HG03565 (cell line): ENCODE measurements at regions not wholly inside any gene's neighbourhood (a gene's known extent, or its start where the extent isn't known, plus 50 kb on each side); places are given as distances from the start of the nearest gene placed in this dataset.
"Not testable (repeated sequence)": the region's sequence is repeated elsewhere in the genome, so short reads cannot be mapped to it uniquely, and the experiment has no call there.

Source experiments
- ATAC-seq: cut with Tn5 transposase; IDR thresholded peaks from one replicate; pipeline ENCODE4 v1.9.1; 2021; ENCODE audit warnings: mild to moderate bottlenecking, moderate library complexity; ENCODE audit not compliant: unreplicated experiment

DNA sequence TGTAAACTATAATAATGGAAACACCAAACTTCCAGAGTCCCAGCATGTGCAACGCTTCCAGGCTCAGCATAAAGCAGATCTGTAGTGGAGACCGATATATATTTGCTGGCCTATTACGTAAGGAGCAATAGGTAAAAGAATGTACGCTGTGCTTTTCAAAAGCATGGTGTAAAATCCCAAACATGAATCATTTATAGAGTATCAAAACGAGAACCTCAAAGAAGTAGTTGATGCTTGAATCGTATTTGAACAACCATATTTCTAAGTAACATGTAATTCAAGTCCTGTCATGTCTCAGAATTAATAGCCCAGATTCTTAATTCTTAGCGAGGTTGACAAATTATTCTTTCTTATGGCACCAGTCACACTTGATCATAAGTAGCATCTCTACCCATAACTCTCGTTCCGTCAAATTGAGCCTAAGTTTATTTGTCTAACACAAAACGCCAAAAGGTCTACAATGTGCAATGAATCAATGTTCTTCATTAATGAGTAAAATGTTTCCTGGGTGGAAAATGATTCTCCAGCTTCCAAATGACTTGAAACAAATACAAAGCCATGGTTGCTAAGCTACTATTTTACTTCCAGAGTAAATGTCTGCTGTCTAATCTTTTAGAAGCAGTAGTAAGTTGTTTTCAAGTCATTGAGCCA lies 811.5 kb upstream of the FRG1 start:
- ATAC-seq: no peak

DNA sequence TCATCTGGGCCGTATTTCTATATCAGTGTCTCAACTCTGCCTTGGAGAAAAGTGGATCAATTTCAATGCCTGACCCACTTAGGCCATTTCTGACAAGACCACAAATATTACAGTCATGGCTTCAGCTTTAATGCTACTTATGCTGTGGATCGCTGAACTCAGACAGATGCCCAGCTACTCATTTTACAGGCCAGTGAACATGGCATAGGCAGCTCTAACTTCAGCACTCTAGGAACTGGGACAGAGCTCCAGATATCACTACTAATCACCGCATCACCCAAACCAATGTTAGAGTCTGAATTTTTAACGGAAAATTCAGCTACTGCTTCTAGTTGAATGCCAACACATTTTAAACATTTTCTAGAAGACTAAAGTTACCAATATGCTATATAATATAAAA lies 809.6 kb upstream of the FRG1 start:
- ATAC-seq: no peak

DNA sequence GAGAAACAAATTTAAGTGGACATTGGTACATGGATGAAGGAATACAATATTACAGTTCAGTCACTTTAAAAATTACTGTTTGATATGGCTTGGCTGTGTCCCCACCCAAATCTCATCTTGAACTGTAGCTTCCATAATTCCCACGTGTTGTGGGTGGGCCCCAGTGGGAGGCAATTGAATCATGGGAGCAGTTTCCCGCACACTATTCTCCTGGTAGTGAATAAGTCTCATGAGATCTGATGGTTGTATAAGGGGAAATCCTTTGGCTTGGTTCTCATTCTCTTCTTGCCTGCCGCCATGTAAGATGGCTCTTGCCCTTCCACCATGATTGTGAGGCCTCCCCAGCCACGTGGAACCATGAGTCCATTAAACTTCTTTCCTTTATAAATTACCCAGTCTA lies 804.2 kb upstream of the FRG1 start:
- no peak for ATAC-seq

DNA sequence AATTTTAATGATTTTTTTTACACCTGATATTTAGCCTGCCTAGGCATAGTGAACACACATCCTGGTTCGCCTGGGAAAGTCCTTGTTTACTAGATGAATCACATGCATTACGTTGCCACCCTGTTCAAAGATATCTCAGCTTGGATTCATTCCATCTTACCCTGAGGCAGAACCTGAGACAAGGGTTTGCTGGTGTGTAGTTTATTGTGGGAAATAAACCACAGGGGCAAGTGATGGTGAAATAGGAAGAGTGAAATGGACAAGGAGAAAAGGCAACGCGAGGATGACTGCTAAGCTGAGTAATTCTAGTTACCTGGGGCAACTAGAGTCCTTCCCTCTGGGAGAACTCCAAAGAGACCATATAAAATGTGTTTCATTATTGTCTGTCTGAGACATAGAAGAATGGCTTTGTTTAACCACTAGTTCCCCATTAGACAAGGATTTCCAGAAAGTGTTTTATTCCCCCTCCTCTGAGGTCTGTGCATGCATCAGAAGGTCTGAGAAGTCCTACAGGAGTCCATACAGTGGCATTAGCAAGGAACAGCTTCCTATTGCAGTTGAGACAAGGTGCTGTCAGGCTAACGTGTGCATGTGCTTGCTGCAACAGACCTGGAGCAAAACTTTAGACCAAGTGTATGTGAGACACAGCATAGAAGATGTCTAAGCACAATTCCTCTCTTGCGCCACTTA lies 797.3 kb upstream of the FRG1 start:
- ATAC-seq: no peak

DNA sequence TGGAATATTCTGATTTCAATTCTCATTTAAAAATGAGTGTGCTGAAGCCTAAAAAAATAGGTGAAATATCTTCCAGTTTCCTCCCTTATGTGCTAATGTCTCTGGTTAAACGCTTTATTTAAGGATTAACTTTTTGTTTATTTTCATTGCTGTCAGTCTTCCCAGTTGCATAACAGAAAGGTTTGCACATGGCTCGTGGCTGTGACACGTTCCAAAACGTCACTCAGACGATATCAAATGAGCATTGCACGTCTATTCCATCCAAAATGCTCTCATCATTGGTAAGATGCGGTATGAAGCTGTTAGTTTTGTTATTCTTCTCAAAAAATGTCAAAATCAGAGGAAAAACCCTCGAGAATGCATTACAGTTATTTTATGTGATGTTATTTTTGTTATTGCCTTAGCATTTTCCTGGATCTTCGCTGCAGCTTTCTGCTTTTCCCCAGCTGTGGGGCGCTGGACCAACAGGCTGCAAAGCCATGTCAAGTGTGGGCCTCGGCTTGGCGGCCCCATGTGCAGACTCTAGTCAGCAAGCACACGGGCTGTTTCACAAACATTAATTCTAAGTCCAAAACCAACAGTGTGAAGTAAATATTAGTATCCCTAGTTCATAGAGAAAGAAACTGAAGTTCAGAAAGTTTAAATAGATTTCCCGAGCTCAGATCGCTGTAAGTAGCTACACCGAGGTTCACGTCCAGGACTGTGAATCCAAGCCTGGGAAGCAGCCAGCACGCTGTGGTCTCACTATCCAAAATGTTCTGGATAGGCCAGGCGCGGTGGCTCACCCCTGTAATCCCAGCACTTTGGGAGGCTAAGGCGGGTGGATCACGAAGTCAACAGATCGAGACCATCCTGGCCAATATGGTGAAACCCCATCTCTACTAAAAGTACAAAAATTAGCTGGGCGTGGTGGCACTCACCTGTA lies 793.4 kb upstream of the FRG1 start:
- no peak for ATAC-seq

DNA sequence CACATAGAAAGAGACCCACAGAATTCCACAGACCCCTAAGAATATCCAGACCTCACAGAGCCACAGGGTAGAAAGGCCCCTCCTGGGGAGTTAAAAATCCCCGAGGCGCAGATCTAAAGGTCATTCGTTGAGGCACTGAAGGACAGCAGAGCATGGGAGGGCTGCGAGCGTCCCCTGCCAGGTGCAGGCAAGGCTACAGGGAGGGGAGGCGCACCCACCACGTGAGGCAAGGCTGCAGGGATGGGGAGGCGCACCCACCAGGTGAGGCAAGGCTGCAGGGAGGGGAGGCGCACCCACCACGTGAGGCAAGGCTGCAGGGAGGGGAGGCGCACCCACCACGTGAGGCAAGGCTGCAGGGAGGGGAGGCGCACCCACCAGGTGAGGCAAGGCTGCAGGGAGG lies 785.6 kb upstream of the FRG1 start:
- not testable (repeated sequence) for ATAC-seq

DNA sequence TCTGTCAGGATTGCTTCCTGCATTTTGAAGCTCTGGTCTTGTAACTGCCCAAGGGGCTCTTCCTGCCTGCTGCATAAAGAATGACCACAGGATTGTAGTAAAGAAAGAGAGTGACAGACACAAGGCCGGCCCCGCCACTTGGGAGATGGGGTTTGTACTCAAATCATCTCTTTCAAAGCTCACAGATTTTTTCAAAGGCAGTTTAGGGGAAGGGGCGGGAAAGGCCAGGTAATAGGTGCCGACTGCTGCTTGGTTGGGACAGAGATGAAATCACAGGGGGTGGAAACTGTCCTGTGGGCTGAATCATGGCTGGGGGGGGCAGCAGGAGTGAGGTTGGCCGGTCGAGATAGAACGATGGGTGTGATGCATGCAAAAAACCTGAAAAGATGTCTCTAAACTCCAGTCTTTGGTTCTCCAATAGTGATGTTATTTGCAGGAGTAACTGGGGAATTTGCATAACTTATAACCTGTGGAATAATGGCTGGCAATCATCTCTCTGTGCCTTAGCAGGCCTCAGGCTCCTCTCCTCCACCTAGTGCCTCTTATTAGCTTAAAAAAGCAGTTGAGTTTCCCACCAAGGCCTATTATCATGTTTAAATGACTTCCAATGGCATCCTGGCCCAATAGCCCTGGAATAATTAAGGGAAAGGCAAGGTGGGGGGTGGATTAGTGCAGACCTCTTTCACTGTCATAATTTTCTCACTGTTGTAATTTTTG lies 778.4 kb upstream of the FRG1 start:
- no peak for ATAC-seq

DNA sequence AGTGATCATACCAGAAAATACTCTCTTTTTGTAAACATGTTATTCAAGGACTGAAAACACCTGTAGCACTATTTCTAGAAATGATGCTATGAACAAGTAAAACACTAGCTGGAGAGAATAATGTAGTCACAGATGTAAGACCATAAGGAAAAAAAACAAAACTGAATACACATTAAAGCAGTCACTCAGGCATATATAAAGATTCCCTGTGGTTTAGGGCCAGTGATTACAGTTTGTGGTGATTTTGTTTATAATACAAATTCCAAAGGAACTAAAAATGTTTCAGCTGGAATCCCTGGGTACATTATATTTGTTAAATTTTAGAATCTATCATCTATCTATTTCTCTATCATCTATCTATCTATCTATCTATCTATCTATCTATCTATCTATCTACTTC lies 777.8 kb upstream of the FRG1 start:
- ATAC-seq: no peak

DNA sequence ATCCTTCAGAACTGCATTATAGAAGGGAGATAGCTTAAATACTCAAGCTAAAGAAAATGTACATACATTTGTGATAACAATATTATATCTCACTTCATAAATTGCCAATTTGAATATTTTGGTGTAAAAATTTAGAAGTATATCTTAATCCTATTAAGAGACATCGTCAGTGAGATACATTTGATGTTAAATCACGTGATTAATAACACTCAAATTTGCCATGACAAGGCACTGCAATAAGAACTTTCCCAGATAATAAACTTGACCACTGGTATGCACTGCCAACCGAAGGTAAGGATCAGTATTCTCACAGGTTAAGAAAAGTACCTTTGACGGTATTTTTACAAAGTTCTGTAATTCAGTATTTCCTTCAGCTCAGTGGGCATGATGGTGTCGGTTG lies 764.7 kb upstream of the FRG1 start:
- ATAC-seq: no peak

DNA sequence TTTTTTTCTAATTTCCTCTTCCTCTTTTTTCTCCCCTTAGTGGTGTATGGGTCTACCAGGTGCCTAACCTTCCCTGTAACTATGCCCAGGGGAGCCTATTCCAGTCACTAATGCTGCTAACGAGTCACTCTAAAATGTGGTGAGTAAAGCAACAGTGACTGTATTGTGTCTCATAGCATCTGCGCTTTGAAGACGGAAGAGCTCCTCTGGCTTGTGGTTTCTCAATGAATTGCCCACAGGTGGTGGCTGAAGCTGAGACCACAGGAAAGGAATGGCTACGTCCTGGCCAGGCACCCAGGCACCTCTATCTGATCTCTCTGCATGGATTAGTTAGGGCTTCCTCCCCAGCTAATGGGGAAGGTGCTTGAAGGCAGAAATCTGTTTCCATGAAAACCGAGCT lies 763.5 kb upstream of the FRG1 start:
- ATAC-seq: no peak

DNA sequence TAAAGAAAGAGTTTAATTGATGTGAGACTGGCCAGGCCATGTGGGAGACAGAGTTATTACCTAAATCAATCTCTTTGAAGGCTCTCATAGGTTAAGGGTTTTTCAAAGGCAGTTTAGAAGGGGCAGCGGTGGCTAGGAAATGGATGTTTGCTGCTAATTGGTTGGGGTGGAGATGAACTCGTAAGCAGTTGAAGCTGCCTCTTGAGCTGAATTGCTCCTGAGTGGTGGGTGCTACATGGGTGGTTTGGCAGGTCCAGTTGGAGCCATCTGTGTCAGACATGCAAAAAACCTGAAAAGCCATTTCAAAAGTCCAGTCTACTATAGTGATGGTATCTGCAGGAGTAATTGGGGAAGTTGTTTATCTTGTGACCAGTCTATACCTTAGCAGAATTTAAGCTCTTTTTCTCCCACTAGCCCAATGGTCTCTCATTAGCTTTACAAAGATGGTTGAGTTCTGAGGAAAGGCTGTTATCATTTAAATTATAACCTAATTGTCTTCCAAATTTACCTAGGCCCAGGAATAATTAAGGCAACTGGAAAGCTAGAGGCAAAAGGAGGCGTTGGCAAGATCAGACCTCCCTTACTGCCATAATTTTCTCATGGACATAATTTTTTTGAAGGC lies 762.4 kb upstream of the FRG1 start:
- ATAC-seq: no peak

DNA sequence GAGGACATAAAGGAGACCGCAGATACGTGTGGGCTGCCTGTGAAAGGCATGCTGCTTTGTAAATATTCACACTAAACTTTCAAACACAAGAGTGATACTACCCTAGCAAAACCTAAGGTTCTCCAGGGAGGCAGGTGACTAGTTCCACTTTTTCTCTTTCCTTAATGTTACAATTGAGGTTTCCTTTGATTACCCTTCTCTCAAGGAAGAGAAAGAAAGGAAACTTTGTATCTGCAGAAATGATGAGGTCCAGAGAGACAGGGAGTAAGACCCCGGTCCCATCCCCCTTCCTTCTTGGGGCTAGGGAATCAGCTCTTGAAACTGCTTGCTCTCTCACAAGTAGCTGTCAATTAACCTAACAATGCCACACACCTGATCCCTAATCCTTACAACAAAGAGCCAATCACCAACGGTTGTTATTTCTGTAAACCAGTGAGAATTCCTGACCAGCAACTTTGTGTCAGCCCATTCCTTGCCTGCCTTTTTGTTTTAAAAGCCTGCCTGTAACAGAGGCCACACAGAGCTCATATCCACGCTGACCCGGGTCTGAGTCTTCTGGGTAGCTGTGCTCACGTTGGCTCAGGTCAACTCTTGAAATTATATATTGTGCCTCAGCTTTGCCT lies 754.8 kb upstream of the FRG1 start:
- no peak for ATAC-seq

DNA sequence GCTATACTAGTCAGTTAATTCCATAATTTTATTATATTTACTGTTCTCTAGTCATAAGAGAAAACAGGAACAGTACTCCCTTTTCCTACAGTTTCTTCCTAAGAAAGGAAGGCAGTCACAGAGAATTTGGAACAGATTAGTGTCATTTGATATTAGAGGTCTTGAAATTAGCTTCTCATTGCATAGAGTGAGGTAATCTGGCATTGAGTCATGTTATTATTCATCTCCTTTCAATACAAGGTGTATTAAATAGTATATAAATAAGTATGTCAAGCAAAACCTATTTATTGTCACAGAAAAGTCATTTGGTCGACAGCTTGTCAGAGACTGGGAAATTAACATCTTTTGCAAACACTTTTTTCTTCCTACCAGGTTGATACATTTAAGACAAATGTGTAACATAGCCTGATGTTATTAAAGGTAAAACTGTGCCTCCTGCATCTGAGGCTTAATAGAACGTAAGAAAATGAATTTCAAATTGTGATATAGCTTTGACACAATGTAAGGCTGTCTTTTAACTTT lies 753.1 kb upstream of the FRG1 start:
- ATAC-seq: no peak

DNA sequence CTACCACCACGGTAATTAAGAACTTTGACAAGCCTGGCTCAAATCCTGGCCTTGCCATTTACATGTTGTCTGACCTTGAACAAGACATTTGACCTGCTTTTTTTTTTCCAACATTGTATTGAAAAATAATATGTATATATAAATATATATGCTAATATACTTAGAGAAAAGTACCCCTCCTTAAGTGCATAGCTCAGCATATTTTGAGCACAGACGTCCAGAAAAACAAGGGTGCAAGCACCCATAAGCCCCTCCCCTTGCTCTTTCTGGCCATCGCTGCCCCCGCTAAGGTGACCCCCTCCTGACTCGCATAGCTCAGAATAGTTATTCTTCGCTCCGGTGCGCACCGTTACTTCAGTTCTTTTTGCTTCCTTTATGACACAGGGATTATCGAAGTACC lies 742.0 kb upstream of the FRG1 start:
- no peak for ATAC-seq

DNA sequence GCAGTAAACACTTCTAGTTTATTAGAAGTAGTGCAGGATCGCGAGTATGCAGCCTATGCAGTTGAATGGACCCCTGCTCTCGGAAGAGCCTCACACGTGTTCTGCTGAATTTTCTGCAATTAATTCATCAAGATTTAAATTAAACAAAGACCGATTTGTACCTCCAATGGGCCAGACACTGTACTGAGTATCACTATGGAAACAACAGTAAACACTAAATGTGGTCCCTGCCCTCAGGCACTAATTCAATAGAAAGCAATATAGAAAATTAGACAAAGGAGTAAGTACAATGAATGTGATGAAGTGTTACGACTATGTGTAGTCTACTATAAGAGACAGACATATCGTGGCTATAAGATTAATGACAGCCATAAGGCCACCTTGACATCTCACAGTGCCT lies 740.3 kb upstream of the FRG1 start:
- no peak for ATAC-seq

DNA sequence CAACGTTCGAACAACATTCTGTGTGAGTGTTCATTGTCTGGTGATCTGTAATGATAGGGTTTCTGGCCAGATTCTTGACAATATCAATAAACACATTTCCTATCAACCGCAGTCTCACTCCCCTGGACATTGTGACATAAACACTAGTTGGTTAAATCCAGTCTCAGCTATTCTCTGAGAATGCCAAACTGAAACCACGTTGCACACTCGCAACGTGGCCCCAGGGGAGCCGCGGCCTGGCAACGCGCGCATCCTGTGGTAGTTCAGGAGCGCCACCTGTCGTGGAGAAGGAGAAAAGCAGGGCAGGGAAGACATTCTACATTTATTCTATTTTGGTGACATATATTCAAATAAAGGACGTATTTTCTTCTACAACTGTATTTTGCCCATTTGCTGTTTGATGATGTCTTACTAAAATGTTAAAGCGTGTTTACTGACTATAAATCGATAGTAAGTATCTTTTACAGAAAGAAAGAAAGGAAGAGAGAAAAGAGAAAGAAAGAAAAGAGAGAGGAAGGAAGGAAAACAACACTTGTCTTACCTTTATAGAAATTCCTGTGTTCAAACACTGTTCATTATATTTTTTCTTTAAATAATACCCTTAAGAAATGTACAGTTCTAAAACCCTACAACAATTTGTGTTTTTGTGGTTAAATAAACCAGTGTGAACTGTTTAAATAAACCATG lies 738.3 kb upstream of the FRG1 start:
- ATAC-seq: peak; percentile 73

DNA sequence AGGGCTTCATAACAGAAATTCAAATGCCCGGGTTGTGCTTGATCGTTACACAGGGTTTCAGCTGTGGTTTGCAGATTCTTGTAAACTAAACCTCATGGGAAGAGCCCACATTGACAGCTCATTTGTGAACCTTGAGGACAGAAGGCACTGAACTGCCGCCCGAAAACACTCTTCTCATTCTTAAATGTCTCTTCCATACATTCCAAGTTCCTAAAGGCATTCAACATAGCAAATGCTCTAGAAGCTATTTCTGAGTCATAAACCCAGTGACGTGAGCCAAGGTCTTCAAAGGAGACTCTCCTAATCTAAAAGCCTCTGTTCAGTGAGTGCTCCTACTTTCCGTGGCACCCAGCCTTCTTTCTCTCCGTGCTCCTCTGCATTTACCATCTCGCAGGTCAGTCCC lies 737.8 kb upstream of the FRG1 start:
- no peak for ATAC-seq

DNA sequence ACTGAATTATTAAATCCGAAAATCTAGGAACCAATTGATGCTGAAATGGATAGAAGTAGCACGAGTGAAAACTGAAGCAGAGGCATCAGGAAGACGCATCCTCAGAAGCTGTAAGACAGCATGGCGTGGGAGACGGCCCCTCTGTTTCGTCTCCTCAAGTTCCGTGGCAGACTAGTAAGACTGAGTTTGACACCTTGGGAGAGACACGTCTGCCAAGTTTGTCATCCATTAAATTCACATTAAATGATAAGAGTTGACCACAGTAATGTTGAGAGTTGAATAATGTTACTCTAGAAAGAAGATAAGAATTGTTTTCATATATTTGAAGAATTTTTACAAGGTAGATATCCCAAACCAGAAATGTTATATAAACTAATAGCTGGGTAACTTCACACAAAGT lies 736.1 kb upstream of the FRG1 start:
- ATAC-seq: no peak

DNA sequence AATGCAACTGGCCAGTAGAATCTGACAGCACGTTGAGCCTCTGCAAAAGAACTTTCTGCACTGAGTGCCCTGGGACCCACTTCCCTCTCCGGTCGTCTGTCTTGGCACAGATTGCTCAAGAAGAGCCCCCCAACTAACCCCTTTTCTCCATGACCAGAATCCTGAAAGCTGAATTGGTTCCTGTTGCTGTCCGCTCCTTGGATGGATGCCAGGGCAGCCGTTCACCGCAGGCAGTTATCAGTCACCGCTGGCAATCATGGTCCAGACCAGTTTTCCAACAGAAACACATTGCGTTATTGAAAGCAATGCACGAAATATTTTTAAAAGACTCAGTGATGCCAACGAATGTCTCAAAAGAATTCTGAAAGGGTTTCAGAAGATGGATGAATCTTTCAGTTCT lies 733.7 kb upstream of the FRG1 start:
- no peak for ATAC-seq

DNA sequence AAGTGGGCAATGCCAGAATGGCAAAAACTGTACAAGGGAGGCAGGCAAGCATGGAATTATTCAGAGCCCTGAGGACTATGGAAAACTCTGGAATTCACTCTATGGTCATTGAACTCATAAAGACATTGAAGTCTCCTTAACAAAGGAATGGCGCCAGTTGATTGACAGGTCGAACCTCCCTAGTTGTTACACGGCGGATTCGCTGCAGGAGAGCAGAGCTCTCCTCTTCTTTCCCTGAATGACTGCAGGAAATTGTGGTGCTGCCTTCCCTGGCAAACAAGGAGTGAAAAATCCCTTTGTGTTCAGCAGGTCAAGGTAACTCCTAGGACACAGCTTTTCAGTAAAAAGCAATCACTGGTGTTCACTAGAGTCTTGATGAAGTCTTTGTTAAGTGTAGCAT lies 732.8 kb upstream of the FRG1 start:
- ATAC-seq: no peak
